ENCODE measurements at regions not wholly inside any gene's neighbourhood (a gene's known extent, or its start where the extent isn't known, plus 50 kb on each side); places are given as distances from the start of the nearest gene placed in this dataset.

DNA sequence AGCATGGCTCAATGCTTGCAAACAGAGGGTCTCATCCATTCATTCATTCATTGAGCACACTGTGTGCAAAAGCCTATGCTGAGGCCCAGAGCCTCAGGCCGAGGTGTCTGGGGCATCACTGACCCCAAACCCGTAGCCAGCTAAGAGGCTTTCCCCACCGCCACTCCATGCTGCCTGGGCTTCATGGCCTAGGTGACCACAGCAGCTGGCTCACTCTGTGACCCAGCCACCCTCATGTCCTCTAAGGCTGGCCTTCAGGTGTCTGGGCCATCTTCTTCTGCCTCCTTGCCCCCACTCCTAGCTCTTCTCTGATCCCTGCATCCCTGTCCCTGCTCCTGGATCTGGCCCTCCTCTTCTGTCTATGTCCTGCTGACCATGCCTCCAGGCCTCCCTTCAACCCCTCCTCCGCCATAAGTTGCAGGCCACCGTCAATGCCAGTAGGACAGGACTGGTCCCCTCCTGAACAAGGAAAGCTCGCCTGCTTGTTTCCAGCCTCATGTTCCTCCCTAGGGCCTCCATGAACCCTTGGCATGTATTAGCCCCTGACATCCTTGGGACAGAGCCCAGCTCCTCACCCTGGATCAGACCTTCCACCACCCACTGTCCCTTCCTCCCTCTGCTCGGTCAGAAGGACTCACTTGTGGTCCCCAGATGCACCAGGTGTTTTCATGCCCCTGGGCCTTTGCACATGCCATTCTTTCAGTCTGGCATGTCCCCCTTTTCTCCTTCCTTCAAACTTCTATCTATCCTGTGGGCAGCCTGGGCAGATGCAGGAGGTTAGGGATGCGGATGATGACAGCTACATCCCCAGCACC lies 92.8 kb downstream of the MYEOV start:
- no peak for DNase-seq (ENCODE audit: low spot score)
- Mint-ChIP-seq H3K27me3 (ENCODE audit: low read depth) (peaks cover 11% of the 10 kb centered on the region), H3K4me3 (no peak overlapping the region), H3K4me1 (peaks cover 6% of the 10 kb centered on the region; the same call in 1 of the 2 replicates), H3K36me3 (peaks cover 21% of the 10 kb centered on the region), H3K9me3 (peaks cover 31% of the 10 kb centered on the region), H3K27ac (no peak overlapping the region)
- TF ChIP-seq JUN (CRISPR knock-in tag; IDR thresholded peaks at IDR 0.05): no peak
- TF ChIP-seq ELF4 (CRISPR knock-in tag; IDR thresholded peaks at IDR 0.05; ENCODE audit: low read depth): no peak
- TF ChIP-seq, protein P1, sequence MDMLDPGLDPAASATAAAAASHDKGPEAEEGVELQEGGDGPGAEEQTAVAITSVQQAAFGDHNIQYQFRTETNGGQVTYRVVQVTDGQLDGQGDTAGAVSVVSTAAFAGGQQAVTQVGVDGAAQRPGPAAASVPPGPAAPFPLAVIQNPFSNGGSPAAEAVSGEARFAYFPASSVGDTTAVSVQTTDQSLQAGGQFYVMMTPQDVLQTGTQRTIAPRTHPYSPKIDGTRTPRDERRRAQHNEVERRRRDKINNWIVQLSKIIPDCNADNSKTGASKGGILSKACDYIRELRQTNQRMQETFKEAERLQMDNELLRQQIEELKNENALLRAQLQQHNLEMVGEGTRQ (CRISPR knock-in tag; IDR thresholded peaks at IDR 0.05): no peak
- no peak for TF ChIP-seq MXD4 (CRISPR knock-in tag; IDR thresholded peaks at IDR 0.05; ENCODE audit: borderline replicate concordance)
- no peak for ATAC-seq
- POLR2A ChIA-PET: no interaction called here
- CTCF ChIA-PET: no interaction called here

DNA sequence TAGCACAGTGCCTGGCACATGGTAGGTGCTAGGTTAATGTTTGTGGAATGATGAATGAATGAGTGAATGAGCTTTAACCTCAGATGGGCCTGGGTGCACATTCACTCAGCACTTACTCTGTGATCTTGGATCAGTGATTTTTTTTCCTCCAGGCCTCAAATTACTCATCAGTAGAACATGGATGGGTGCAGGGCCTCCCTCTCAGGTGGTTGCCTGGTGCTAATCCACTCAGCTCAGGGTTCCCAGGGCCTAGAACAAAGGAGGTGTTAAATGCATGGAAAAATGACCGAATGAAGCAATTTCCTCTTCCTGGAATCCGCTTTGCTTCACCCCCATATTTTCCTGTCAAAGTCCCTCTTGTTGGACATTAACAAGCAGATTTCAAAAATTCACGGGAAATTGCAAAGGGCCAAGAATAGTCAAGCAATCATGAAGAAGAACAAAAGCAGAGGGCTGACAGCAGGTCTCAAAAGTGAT lies 93.5 kb downstream of the MYEOV start:
- Mint-ChIP-seq H3K27ac (no peak overlapping the region), H3K4me3 (no peak overlapping the region), H3K27me3 (ENCODE audit: low read depth) (peaks cover 11% of the 10 kb centered on the region), H3K9me3 (peaks cover 31% of the 10 kb centered on the region), H3K4me1 (no peaks in the 10 kb centered on the region), H3K36me3 (peaks cover 21% of the 10 kb centered on the region)
- CTCF ChIA-PET: no interaction called here
- no peak for ATAC-seq
- POLR2A ChIA-PET: no interaction called here
- no peak for DNase-seq (ENCODE audit: low spot score)
- TF ChIP-seq ZNF671 (CRISPR knock-in tag; IDR thresholded peaks at IDR 0.05) (no peak), NR3C1 (CRISPR knock-in tag; conservative IDR thresholded peaks at IDR 0.05; ENCODE audit: low read depth) (no peak), ZBTB21 (CRISPR knock-in tag; IDR thresholded peaks at IDR 0.05; ENCODE audit: borderline replicate concordance) (no peak), ETV6 (CRISPR knock-in tag; IDR thresholded peaks at IDR 0.05) (no peak), ZNF138 (CRISPR knock-in tag; conservative IDR thresholded peaks at IDR 0.05) (no peak), FOXP1 (CRISPR knock-in tag; IDR thresholded peaks at IDR 0.05; ENCODE audit: borderline replicate concordance) (no peak), TP53 (CRISPR knock-in tag; IDR thresholded peaks at IDR 0.05) (no peak), ZNF416 (CRISPR knock-in tag; IDR thresholded peaks at IDR 0.05) (no peak), SMAD3 (CRISPR knock-in tag; IDR thresholded peaks at IDR 0.05; ENCODE audit: borderline replicate concordance) (no peak)
- TF ChIP-seq, protein P2, sequence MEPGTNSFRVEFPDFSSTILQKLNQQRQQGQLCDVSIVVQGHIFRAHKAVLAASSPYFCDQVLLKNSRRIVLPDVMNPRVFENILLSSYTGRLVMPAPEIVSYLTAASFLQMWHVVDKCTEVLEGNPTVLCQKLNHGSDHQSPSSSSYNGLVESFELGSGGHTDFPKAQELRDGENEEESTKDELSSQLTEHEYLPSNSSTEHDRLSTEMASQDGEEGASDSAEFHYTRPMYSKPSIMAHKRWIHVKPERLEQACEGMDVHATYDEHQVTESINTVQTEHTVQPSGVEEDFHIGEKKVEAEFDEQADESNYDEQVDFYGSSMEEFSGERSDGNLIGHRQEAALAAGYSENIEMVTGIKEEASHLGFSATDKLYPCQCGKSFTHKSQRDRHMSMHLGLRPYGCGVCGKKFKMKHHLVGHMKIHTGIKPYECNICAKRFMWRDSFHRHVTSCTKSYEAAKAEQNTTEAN (CRISPR knock-in tag; IDR thresholded peaks at IDR 0.05): no peak
- TF ChIP-seq, protein P1 (CRISPR knock-in tag; IDR thresholded peaks at IDR 0.05): no peak
- TF ChIP-seq, protein P3, sequence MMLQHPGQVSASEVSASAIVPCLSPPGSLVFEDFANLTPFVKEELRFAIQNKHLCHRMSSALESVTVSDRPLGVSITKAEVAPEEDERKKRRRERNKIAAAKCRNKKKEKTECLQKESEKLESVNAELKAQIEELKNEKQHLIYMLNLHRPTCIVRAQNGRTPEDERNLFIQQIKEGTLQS (CRISPR knock-in tag; conservative IDR thresholded peaks at IDR 0.05): no peak
- TF ChIP-seq, protein P4, sequence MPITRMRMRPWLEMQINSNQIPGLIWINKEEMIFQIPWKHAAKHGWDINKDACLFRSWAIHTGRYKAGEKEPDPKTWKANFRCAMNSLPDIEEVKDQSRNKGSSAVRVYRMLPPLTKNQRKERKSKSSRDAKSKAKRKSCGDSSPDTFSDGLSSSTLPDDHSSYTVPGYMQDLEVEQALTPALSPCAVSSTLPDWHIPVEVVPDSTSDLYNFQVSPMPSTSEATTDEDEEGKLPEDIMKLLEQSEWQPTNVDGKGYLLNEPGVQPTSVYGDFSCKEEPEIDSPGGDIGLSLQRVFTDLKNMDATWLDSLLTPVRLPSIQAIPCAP (CRISPR knock-in tag; IDR thresholded peaks at IDR 0.05): no peak

DNA sequence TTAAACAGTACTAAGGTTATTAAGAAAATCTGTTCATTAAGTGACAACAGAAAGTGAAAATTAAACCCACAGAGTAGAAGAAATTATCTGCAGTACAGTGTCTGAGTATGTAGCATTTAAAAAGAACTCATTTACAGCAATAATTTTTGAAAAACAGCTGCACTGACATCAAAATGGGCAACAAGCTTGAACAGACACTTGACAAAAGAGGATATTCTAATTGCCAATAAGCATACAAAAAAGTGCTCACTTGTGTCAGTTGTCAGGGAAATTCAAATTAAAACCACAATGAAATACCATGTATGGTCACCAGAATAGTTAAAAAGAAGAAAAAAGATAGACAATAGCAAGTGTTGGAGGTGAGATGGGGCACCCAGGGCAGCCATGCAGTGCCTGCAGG lies 93.3 kb upstream of the LINC01488 start:
- no peak overlapping the region for H3K27ac Mint-ChIP-seq
- H3K27me3 Mint-ChIP-seq (ENCODE audit: low read depth): peaks cover 11% of the 10 kb centered on the region
- H3K9me3 Mint-ChIP-seq: peaks cover 31% of the 10 kb centered on the region
- no peak overlapping the region for H3K4me3 Mint-ChIP-seq
- H3K4me1 Mint-ChIP-seq: no peaks in the 10 kb centered on the region
- TF ChIP-seq FOXP1 (CRISPR knock-in tag; IDR thresholded peaks at IDR 0.05; ENCODE audit: borderline replicate concordance): no peak
- TF ChIP-seq, protein P5, sequence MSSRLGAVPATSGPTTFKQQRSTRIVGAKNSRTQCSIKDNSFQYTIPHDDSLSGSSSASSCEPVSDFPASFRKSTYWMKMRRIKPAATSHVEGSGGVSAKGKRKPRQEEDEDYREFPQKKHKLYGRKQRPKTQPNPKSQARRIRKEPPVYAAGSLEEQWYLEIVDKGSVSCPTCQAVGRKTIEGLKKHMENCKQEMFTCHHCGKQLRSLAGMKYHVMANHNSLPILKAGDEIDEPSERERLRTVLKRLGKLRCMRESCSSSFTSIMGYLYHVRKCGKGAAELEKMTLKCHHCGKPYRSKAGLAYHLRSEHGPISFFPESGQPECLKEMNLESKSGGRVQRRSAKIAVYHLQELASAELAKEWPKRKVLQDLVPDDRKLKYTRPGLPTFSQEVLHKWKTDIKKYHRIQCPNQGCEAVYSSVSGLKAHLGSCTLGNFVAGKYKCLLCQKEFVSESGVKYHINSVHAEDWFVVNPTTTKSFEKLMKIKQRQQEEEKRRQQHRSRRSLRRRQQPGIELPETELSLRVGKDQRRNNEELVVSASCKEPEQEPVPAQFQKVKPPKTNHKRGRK (CRISPR knock-in tag; IDR thresholded peaks at IDR 0.05; ENCODE audit: borderline replicate concordance): no peak
- no peak for ATAC-seq
- ChIA-PET CTCF (no interaction called here), POLR2A (no interaction called here)
- H3K36me3 Mint-ChIP-seq: peaks cover 21% of the 10 kb centered on the region
- DNase-seq (ENCODE audit: low spot score): no peak
